HEK293 (cell line): ENCODE measurements at regions not wholly inside any gene's neighbourhood (a gene's known extent, or its start where the extent isn't known, plus 50 kb on each side); places are given as distances from the start of the nearest gene placed in this dataset.

Experiments
- CTCF ChIA-PET: fragments of 350-600 bp; formaldehyde crosslinking; extraction: SDS; loops from one replicate; lab custom pipeline; 2021; ENCODE audit warnings: antibody characterized with exemption; lab: Yijun Ruan, JAX
- POLR2A ChIA-PET: fragments of 300-600 bp; formaldehyde crosslinking; extraction: SDS; loops from one replicate; lab custom pipeline; 2020; ENCODE audit warnings: antibody characterized with exemption, inconsistent platforms; lab: Yijun Ruan, JAX
- H3K27ac ChIP-seq: fragments of 200-500 bp; sonication (Bioruptor generic); 2 replicates; pipeline ENCODE4 v1.5.1; 2014; ENCODE audit warnings: low read depth, low read length, control low read depth, inconsistent platforms; ENCODE audit errors: extremely low read depth
- H3K36me3 ChIP-seq, 2 experiments: fragments of 200-500 bp in 1 of 2; sonication (Bioruptor generic) in 1 of 2; 1 replicate in 1 of 2; 2 replicates in 1 of 2; pipeline ENCODE4 v1.5.1; 2014 to 2017; ENCODE audit warnings: inconsistent platforms in 2 of 2, low read length in 2 of 2; ENCODE audit not compliant: control insufficient read depth in 2 of 2, insufficient read depth in 1 of 2
- H3K4me1 ChIP-seq: fragments of 200-500 bp; sonication (Bioruptor generic); 2 replicates; pipeline ENCODE4 v1.5.1; 2014; ENCODE audit warnings: mild to moderate bottlenecking, low read length, inconsistent platforms; ENCODE audit not compliant: control insufficient read depth, insufficient read depth
- H3K4me3 ChIP-seq: 2 replicates; pipeline ENCODE4 v1.5.1; 2011; ENCODE audit warnings: low read depth, mild to moderate bottlenecking, control low read depth, low read length, moderate library complexity
- H3K9me3 ChIP-seq: fragments of 200-500 bp; sonication (Bioruptor generic); 2 replicates; pipeline ENCODE4 v1.5.1; 2014; ENCODE audit warnings: low read depth, low read length, inconsistent platforms; ENCODE audit not compliant: control insufficient read depth, insufficient read depth
- BCL11B ChIP-seq: fragments of 450-650 bp; formaldehyde crosslinking; IDR thresholded peaks from 2 replicates; pipeline ENCODE4 v1.5.1; 2016; ENCODE audit warnings: low read depth, missing biosample characterization, missing genetic modification characterization
- PRDM10 ChIP-seq: fragments of 450-650 bp; formaldehyde crosslinking; IDR thresholded peaks from 2 replicates; pipeline ENCODE4 v1.5.1; 2016; ENCODE audit warnings: missing biosample characterization, missing genetic modification characterization
- PRDM6 ChIP-seq: fragments of 450-650 bp; formaldehyde crosslinking; IDR thresholded peaks from 2 replicates; pipeline ENCODE4 v1.5.1; 2017; ENCODE audit warnings: missing biosample characterization, missing genetic modification characterization
- ZBTB1 ChIP-seq: fragments of 450-650 bp; formaldehyde crosslinking; IDR thresholded peaks from 2 replicates; pipeline ENCODE4 v1.5.1; 2016; ENCODE audit warnings: missing biosample characterization, missing genetic modification characterization
- ZBTB44 ChIP-seq: fragments of 450-650 bp; IDR thresholded peaks from 2 replicates; pipeline ENCODE4 v1.5.1; 2018; ENCODE audit warnings: missing biosample characterization, mild to moderate bottlenecking, missing genetic modification characterization
- ZNF10 ChIP-seq: fragments of 450-650 bp; formaldehyde crosslinking; IDR thresholded peaks from 2 replicates; pipeline ENCODE4 v1.5.1; 2017; ENCODE audit warnings: missing biosample characterization, missing genetic modification characterization
- ZNF155 ChIP-seq: fragments of 450-650 bp; formaldehyde crosslinking; IDR thresholded peaks from 2 replicates; pipeline ENCODE4 v1.5.1; 2016; ENCODE audit warnings: missing biosample characterization, missing genetic modification characterization
- ZNF16 ChIP-seq: fragments of 450-650 bp; formaldehyde crosslinking; IDR thresholded peaks from 2 replicates; pipeline ENCODE4 v1.5.1; 2016; ENCODE audit warnings: low read depth, missing biosample characterization, missing genetic modification characterization
- ZNF175 ChIP-seq: fragments of 450-650 bp; formaldehyde crosslinking; IDR thresholded peaks from 2 replicates; pipeline ENCODE4 v1.5.1; 2016; ENCODE audit warnings: missing biosample characterization, missing genetic modification characterization
- ZNF354C ChIP-seq: fragments of 450-650 bp; formaldehyde crosslinking; IDR thresholded peaks from 2 replicates; pipeline ENCODE4 v1.5.1; 2016; ENCODE audit warnings: missing biosample characterization, missing genetic modification characterization, low read depth, borderline replicate concordance
- ZNF514 ChIP-seq: fragments of 450-650 bp; formaldehyde crosslinking; IDR thresholded peaks from 2 replicates; pipeline ENCODE4 v1.5.1; 2016; ENCODE audit warnings: missing biosample characterization, missing genetic modification characterization
- ZNF529 ChIP-seq: fragments of 450-650 bp; formaldehyde crosslinking; IDR thresholded peaks from 2 replicates; pipeline ENCODE4 v1.5.1; 2017; ENCODE audit warnings: missing genetic modification characterization, missing biosample characterization; ENCODE audit not compliant: insufficient replicate concordance
- ZNF677 ChIP-seq: fragments of 450-650 bp; IDR thresholded peaks from 2 replicates; pipeline ENCODE4 v1.5.0; 2018; ENCODE audit warnings: missing biosample characterization, mild to moderate bottlenecking, missing genetic modification characterization, moderate library complexity
- ZNF792 ChIP-seq: fragments of 450-650 bp; formaldehyde crosslinking; IDR thresholded peaks from 2 replicates; pipeline ENCODE4 v1.5.1; 2016; ENCODE audit warnings: missing biosample characterization, missing genetic modification characterization
- ZNF837 ChIP-seq: fragments of 450-650 bp; formaldehyde crosslinking; IDR thresholded peaks from 2 replicates; pipeline ENCODE4 v1.5.1; 2016; ENCODE audit warnings: missing biosample characterization, missing genetic modification characterization
- ZNF843 ChIP-seq: fragments of 450-650 bp; formaldehyde crosslinking; IDR thresholded peaks from 2 replicates; pipeline ENCODE4 v1.5.1; 2016; ENCODE audit warnings: missing biosample characterization, missing genetic modification characterization
- ZSCAN18 ChIP-seq: fragments of 450-650 bp; formaldehyde crosslinking; IDR thresholded peaks from 2 replicates; pipeline ENCODE4 v1.5.1; 2016; ENCODE audit warnings: missing biosample characterization, missing genetic modification characterization
- ZXDB ChIP-seq: fragments of 450-650 bp; formaldehyde crosslinking; IDR thresholded peaks from 2 replicates; pipeline ENCODE4 v1.5.1; 2016; ENCODE audit warnings: missing biosample characterization, missing genetic modification characterization
- TF ChIP-seq, protein P1 (sequence below): fragments of 450-650 bp; formaldehyde crosslinking; IDR thresholded peaks from 2 replicates; pipeline ENCODE4 v1.5.1; 2016; ENCODE audit warnings: missing biosample characterization, missing genetic modification characterization, borderline replicate concordance
- TF ChIP-seq, protein P2 (sequence below): fragments of 450-650 bp; formaldehyde crosslinking; IDR thresholded peaks from 2 replicates; pipeline ENCODE4 v1.5.1; 2016; ENCODE audit warnings: missing biosample characterization, missing genetic modification characterization

- TF ChIP-seq ZNF155 (tag by site-specific recombination) (no peak), ZNF16 (no peak), ZNF10 (tag by site-specific recombination) (no peak), ZNF677 (no peak), ZBTB1 (tag by site-specific recombination) (no peak)
- TF ChIP-seq, protein P1, sequence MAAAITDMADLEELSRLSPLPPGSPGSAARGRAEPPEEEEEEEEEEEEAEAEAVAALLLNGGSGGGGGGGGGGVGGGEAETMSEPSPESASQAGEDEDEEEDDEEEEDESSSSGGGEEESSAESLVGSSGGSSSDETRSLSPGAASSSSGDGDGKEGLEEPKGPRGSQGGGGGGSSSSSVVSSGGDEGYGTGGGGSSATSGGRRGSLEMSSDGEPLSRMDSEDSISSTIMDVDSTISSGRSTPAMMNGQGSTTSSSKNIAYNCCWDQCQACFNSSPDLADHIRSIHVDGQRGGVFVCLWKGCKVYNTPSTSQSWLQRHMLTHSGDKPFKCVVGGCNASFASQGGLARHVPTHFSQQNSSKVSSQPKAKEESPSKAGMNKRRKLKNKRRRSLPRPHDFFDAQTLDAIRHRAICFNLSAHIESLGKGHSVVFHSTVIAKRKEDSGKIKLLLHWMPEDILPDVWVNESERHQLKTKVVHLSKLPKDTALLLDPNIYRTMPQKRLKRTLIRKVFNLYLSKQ (tag by site-specific recombination): no peak
These were observed 56.3 kb upstream of the ATXN1 start (continued) for GRCh38 chr6:16817594-16817993.

- Histone ChIP-seq H3K36me3 (no peaks in the 10 kb centered on the region), H3K4me1 (no peaks in the 10 kb centered on the region), H3K4me3 (no peak overlapping the region), H3K27ac (no peak overlapping the region)
- POLR2A ChIA-PET: no interaction called here
- CTCF ChIA-PET: interaction anchor here (0.6 to 1.8 kb wide), 8 partner anchors 11 to 303 kb away, joined by 3 to 5 read pairs (median 4); no protein-coding TSS in a partner anchor
- TF ChIP-seq ZNF529 (tag by site-specific recombination) (no peak), ZNF514 (tag by site-specific recombination) (no peak), PRDM6 (tag by site-specific recombination) (no peak), ZSCAN18 (tag by site-specific recombination) (no peak), PRDM10 (tag by site-specific recombination) (no peak), ZNF837 (no peak), BCL11B (no peak), ZNF792 (tag by site-specific recombination) (no peak), ZXDB (tag by site-specific recombination) (no peak), ZNF354C (no peak), ZNF175 (tag by site-specific recombination) (no peak), ZNF843 (tag by site-specific recombination) (no peak), ZBTB44 (tag by site-specific recombination) (no peak)
- TF ChIP-seq, protein P2, sequence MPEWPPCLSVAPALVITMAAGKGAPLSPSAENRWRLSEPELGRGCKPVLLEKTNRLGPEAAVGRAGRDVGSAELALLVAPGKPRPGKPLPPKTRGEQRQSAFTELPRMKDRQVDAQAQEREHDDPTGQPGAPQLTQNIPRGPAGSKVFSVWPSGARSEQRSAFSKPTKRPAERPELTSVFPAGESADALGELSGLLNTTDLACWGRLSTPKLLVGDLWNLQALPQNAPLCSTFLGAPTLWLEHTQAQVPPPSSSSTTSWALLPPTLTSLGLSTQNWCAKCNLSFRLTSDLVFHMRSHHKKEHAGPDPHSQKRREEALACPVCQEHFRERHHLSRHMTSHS (tag by site-specific recombination): no peak
- TF ChIP-seq, all 188 proteins: peak for 0
- H3K9me3 ChIP-seq: no peaks in the 10 kb centered on the region
These were observed 55.6 kb upstream of the ATXN1 start for GRCh38 chr6:16816891-16817290.
